Transverse colon (tissue), 4 donors: ENCODE measurements at regions not wholly inside any gene's neighbourhood (a gene's known extent, or its start where the extent isn't known, plus 50 kb on each side); places are given as distances from the start of the nearest gene placed in this dataset.

Experiments used
- DNase-seq: peaks from one replicate; pipeline ENCODE4 v3.0.0-alpha.2; 2019
- H3K27ac ChIP-seq, 4 donors: fragments of 200-600 bp; sonication (generic); 2 replicates each; pipeline ENCODE4 v1.5.1; 2016 to 2018; ENCODE audit warnings: inconsistent platforms in 4 of 4
- H3K27me3 ChIP-seq: fragments of 200-600 bp; sonication (generic); 2 replicates; pipeline ENCODE4 v1.5.1; 2017; ENCODE audit warnings: inconsistent platforms
- H3K36me3 ChIP-seq, 4 donors: fragments of 200-600 bp; sonication (generic); 2 replicates each; pipeline ENCODE4 v1.5.1; 2017 to 2019; ENCODE audit warnings: inconsistent platforms in 4 of 4
- H3K4me1 ChIP-seq, 4 donors: fragments of 200-600 bp; sonication (generic); 2 replicates each; pipeline ENCODE4 v1.5.1; 2017 to 2020; ENCODE audit warnings: inconsistent platforms in 4 of 4
- H3K4me3 ChIP-seq, 4 donors: fragments of 200-600 bp; sonication (generic); 1 replicate in 1 of 4; 2 replicates in 3 of 4; pipeline versions ENCODE4 v1.5.1 to v1.6.1; 2017 to 2019; ENCODE audit warnings: inconsistent platforms in 4 of 4
- H3K9me3 ChIP-seq, 2 donors: fragments of 200-600 bp; sonication (generic); 2 replicates each; pipeline ENCODE4 v1.5.1; 2017 to 2019; ENCODE audit warnings: inconsistent platforms in 2 of 2
- CTCF ChIP-seq, 5 experiments: fragments of 200-600 bp in 3 of 5; fragments of 450-650 bp in 2 of 5; sonication (generic) in 3 of 5; IDR thresholded peaks; 1 replicate in 2 of 5; 2 replicates in 3 of 5; pipeline ENCODE4 v1.5.1; 2016 to 2017; ENCODE audit warnings: antibody characterized with exemption in 5 of 5, inconsistent platforms in 3 of 5, mild to moderate bottlenecking in 2 of 5, moderate library complexity in 1 of 5
- EP300 ChIP-seq: sonication (generic); formaldehyde crosslinking; IDR thresholded peaks from one replicate; pipeline ENCODE4 v1.6.1; 2017; ENCODE audit warnings: antibody characterized with exemption, low read depth
- POLR2A ChIP-seq: fragments of 450-650 bp; IDR thresholded peaks from one replicate; pipeline ENCODE4 v1.6.1; 2016; ENCODE audit warnings: antibody characterized with exemption, mild to moderate bottlenecking, moderate library complexity
- POLR2AphosphoS5 ChIP-seq, 3 donors: sonication (generic); formaldehyde crosslinking; IDR thresholded peaks; one replicate each; pipeline ENCODE4 v1.6.1; 2016; ENCODE audit warnings: antibody characterized with exemption in 3 of 3
- WGBS, 2 donors: methylation state at CpG; one replicate each; pipeline ENCODE4 v1.1.5; 2018; ENCODE audit warnings: low coverage in 1 of 2; 5-methylcytosine and 5-hydroxymethylcytosine counted together
- in situ Hi-C, 4 donors: fragments of 200-750 bp; cut with MboI; loops; one replicate each; pipeline versions ENCODE4 v1.15.0 to v1.15.1; 2017; ENCODE audit warnings: low sequenced_read_pairs in 3 of 4, low pct_ligation_motif_present in 1 of 4, low pct_unique_long_range_greater_than_20kb in 1 of 4
- intact Hi-C: fragments of 100-400 bp; cut with DNase I; formaldehyde crosslinking; loops from one replicate; pipeline ENCODE4 v1.15.1; 2023; ENCODE audit warnings: low total_unique reads

- Histone ChIP-seq H3K4me3 (no peak overlapping the region), H3K27me3 (no peaks in the 10 kb centered on the region), H3K4me1 (peaks cover 0 to 24% (median 8%) of the 10 kb centered on the region in 4 donors), H3K9me3 (no peaks in the 10 kb centered on the region), H3K36me3 (no peaks in the 10 kb centered on the region), H3K27ac (no peak overlapping the region)
- WGBS, 2 donors, result 78 to 89% methylated on average over 4 to 5 of the region's 5 CpGs
- intact Hi-C loops (no loop called here), in situ Hi-C loops (no loop called here)
- TF ChIP-seq CTCF (IDR thresholded peaks at IDR 0.05) (no peak), POLR2A (no peak), POLR2AphosphoS5 (IDR thresholded peaks at IDR 0.05) (no peak), EP300 (no peak)
- no peak for DNase-seq
These were observed 472.6 kb downstream of the TXNL1 start for GRCh38 chr18:56165601-56166355.

DNA sequence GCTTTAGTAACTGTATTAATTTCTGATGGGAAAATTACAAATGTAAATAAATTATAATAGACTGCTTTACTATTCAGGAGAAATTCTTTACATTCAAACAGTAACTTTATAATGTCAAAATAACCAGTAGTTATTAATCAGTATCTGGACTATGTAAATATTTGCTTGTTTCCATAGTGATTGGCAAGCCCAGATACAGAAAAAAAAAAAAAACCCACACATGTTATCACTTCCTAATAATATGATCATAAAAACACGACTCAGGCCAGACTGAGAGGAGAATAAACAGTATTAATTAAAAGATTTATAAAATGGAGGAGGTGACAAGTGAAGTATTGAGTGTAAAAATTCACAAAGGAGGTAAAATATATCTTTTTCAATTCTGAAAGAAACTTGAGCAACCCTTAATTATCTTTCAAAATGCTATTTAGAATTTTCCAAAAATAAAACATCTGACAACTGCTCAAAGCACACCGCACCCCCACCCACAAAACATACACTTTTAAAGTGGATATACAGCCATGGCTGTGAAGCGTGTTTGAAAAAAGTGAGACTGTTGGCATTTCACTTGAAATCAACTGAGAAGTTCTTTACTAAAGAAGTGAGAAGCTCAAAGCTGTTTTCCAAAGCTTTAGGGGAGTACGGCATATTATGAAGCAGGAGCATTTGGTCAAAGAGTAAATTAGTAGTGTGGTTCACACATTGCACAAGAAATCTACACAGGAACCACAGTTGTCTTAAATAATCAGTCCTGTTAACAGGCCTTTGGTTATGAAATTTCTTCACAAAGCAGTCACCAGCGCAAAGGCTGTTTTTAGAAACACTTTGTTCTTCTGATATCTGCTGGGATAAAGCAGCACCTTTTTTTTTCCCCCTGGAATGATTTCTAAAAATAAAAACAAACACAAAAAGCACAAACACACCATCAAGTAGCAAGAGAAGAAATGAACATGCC, 475.8 kb downstream of the TXNL1 start:
- H3K4me3 ChIP-seq, result no peak overlapping the region
- H3K36me3 ChIP-seq, result no peaks in the 10 kb centered on the region
- H3K27me3 ChIP-seq, result no peaks in the 10 kb centered on the region
- in situ Hi-C loops, result no loop called here
- 53 to 57% methylated on average over 5 of the region's 5 CpGs for WGBS, 2 donors
- intact Hi-C loops, result no loop called here
- H3K9me3 ChIP-seq, result no peaks in the 10 kb centered on the region
- H3K27ac ChIP-seq, result peak overlapping the region in 3 of 4 donors; percentile 2 to 46 (median 32)
- peaks cover 0 to 17% (median 5%) of the 10 kb centered on the region in 4 donors for H3K4me1 ChIP-seq
- no peak for TF ChIP-seq POLR2AphosphoS5 (IDR thresholded peaks at IDR 0.05)
- no peak for TF ChIP-seq CTCF (IDR thresholded peaks at IDR 0.05)
- TF ChIP-seq EP300, result no peak
- TF ChIP-seq POLR2A, result no peak
- DNase-seq, result no peak

DNA sequence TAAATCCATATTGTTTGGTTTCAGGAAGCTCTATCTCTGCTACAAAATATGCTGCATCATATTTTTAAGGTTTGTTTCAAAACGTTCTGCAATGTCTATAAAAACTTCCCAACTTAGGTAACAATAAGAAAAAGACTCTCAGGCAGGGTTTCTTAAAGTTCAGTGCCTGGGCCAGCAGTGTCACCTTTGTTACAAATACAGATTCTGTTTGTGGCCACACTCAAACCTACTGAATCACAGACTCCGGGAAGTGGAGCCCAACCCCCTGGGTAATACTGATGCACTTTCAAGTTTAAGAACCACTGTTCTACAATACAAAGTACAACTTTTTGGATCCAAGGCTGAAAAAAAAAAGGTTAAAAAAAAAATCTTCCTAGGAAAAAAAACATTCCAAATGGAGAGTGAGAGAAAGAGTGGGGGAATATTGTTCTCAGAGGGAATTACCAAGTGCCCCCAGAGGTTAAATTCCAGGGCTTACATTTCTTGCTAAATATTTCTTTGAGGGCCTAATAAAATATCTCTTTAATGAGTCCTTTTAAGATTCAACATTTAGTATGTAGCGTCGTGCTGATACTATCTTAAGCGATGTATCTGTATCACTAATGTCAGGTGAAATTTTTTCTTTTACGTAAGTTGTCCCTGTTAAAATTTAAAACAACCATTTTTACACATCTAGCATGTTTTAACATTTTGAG, 476.7 kb downstream of the TXNL1 start:
- intact Hi-C loops (no loop called here), in situ Hi-C loops (no loop called here)
- WGBS, 2 donors, result 57 to 62% methylated on average over 5 to 6 of the region's 6 CpGs
- no peaks in the 10 kb centered on the region for H3K27me3 ChIP-seq
- no peak for DNase-seq
- H3K36me3 ChIP-seq, result no peaks in the 10 kb centered on the region
- peaks cover 0 to 12% (median 4%) of the 10 kb centered on the region in 4 donors for H3K4me1 ChIP-seq
- H3K27ac ChIP-seq, result peak overlapping the region in 2 of 4 donors; percentile 8 to 21
- H3K4me3 ChIP-seq, result no peak overlapping the region
- TF ChIP-seq CTCF (IDR thresholded peaks at IDR 0.05) (no peak), POLR2A (no peak), POLR2AphosphoS5 (IDR thresholded peaks at IDR 0.05) (no peak), EP300 (no peak)
- no peaks in the 10 kb centered on the region for H3K9me3 ChIP-seq

DNA sequence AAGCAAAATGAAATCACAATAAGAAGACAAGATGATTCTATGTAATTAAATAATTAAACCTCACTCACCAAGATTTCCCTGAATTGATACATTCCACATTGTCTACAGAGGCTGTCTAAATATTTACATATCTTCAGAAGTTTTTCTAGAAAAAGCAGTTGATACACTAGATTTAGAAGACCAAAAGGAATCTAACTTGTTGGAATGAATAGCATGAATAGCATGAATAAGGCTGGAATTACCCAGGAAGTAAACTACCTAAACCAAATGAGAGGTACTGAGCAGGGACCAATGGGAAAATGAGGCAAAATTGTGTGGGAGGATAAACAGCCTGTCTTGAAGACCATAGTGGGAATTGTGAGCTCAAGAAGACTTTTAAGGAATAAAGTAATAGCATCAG, 479.7 kb downstream of the TXNL1 start:
- peaks cover 0 to 12% (median 3%) of the 10 kb centered on the region in 4 donors for H3K4me1 ChIP-seq
- no peaks in the 10 kb centered on the region for H3K36me3 ChIP-seq
- intact Hi-C loops (no loop called here), in situ Hi-C loops (no loop called here)
- no peaks in the 10 kb centered on the region for H3K9me3 ChIP-seq
- TF ChIP-seq POLR2AphosphoS5 (IDR thresholded peaks at IDR 0.05) (no peak), CTCF (IDR thresholded peaks at IDR 0.05) (no peak), EP300 (no peak), POLR2A (no peak)
- no peaks in the 10 kb centered on the region for H3K27me3 ChIP-seq
- no peak for DNase-seq
- no peak overlapping the region for H3K27ac ChIP-seq
- H3K4me3 ChIP-seq, result no peak overlapping the region
